ENCODE measurements at regions not wholly inside any gene's neighbourhood (a gene's known extent, or its start where the extent isn't known, plus 50 kb on each side); places are given as distances from the start of the nearest gene placed in this dataset.

GRCh38 chr10:56266120-56266519, 94.9 kb downstream of the ZWINT start:
- TF ChIP-seq CTCF (IDR thresholded peaks at IDR 0.05) (no peak), EP300 (IDR thresholded peaks at IDR 0.05) (no peak), POLR2AphosphoS5 (IDR thresholded peaks at IDR 0.05) (no peak)

All from sigmoid colon (tissue), 4 donors.